GM19397 (cell line): ENCODE measurements at regions not wholly inside any gene's neighbourhood (a gene's known extent, or its start where the extent isn't known, plus 50 kb on each side); places are given as distances from the start of the nearest gene placed in this dataset.
"Not testable (repeated sequence)": the region's sequence is repeated elsewhere in the genome, so short reads cannot be mapped to it uniquely, and the experiment has no call there.

Experiments
- ATAC-seq: cut with Tn5 transposase; IDR thresholded peaks from one replicate; pipeline ENCODE4 v1.9.1; 2021; ENCODE audit warnings: mild to moderate bottlenecking, moderate library complexity; ENCODE audit not compliant: unreplicated experiment

DNA sequence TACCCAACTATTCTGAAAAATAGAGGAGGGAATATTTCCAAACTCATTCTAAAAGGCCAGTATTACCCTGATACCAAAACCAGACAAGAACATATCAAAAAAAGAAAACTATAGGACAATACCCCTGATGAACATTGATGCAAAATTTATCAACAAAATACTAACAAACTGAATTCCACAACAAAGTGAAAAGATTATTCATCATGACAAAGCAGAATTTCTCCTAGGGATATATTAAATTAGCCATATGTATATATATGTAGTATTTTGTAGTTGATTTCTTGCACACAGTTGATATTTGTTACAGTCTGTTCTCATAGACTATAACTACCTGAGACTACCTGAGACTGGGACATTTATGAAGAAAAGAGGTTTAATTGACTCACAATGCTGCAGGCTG lies 495.0 kb upstream of the SPRY2 start:
- no peak for ATAC-seq

DNA sequence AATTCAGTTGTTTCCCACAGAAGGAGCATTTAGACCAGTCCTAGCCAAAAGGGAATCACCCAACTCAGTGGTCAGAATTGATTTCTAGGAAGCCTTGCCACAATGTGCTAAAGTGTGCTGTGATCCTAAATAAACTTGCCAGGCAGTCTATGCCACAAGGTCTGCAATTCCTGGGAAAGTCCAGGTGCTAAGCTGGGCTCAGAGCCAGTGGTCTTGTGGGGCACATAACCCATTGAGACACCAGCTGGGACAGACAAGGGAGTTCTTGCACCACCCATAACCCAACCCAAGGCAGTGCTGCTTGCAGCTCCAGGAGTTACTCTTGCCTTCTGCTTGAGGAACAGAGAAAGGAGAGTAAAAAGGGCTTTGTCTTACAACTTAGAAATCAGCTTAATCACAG lies 489.5 kb upstream of the SPRY2 start:
- ATAC-seq: no peak

DNA sequence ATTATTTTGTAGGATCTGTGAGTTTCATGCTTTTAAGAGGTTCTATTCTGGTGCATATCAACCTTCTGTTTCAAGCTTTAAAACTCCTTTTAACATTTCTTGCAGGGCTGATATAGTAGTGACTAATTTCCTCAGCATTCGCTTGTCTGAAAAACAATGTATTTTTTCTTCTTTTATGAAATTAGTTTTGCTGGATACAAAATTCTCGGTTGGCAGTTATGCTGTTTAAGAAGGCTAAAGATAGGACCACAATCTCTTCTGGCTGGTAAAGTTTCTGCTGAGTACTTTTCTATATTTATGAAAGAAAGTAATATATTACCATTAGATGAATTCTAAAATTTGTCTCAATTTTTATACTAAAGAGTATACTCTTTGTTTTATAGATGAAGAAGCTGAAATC lies 487.8 kb upstream of the SPRY2 start:
- no peak for ATAC-seq

DNA sequence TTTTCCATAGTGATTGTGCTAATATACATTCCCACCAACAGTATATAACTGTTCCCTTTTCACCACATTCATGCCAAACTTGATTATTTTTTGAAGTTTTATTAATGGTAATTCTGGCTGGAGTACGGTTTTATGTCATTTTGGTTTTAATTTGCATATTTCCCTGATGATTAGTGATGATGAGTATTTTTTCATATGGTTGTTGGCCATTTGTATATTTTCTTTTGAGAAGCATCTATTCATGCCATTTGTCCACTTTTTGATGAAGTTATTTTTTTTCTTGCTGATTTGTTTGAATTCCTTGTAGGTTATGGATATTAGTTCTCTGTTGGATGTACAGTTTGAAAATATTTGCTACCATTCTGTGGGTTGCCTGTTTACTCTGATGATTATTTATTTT lies 484.4 kb upstream of the SPRY2 start:
- no peak for ATAC-seq

DNA sequence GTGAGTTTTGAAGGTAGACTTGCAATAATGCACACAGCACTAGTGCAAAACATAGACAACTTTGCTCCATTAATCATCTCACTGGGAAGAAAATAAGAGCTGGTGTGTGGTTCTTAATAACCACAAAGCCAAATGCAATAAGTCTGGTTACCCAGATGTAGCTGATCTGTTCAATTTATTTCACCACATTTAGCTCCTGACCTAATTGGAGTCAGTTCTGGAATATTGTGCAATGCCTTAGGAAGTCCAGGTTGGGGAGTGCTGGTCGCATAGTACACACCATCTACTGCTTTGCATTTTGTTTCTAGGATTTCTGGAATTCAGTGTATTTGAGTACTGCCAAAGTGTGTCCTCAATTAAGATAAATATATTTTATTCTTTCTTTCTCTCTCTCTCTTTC lies 483.3 kb upstream of the SPRY2 start:
- no peak for ATAC-seq

DNA sequence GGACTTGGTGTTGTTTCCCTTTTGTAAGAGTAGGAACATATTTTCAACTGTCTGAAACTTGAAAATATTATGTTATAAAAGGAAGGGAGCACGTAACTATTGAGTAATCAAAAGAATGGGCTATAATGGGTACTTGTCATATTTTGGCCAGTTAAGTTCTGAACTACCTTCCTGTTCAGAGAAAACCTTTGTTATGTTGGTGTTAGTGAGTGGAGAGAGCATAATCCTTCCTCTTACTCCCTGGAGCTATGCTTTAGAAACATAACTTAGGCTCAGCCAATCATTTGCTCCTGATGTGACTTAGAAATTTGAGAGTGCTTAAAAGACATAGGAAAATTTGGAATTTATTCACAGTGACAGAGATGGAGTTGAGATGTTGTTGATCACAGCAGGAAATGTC lies 482.5 kb upstream of the SPRY2 start:
- ATAC-seq: no peak

DNA sequence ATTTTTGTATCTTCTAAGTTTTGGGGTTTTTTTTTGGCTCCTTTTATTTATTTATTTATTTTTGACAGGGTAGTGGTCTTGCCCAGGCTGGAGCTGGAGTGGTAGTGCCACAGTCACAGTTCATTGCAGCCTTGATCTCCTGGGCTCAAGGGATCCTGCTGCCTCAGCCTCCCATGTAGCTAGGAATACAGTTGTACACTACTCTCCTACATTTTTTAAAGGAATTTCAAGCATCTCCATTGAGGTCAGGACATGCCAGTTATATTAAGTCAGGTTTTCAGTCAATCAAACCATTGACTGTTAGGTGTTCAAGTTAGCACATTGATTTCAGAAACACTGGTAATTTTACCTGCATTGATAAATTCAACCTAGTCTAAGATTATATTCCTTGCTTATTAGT lies 480.5 kb upstream of the SPRY2 start:
- no peak for ATAC-seq

DNA sequence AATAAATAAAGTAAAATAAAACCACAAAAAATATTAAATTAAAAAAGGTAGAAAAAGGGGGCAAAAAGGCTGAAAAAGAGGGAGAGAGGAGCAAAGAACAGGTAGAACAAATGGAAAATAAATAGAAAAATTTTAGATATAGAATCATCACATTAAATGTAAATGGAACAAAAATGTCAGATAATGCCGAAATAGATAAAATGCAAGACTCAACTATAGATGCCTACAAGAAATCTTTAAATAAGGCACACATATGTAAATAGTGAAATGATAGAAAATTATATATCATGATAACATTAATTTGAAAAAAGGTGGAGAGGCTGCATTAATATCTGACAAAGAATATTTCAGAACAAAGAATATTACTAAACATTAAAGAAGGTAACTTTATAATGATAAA lies 477.1 kb upstream of the SPRY2 start:
- ATAC-seq: no peak

DNA sequence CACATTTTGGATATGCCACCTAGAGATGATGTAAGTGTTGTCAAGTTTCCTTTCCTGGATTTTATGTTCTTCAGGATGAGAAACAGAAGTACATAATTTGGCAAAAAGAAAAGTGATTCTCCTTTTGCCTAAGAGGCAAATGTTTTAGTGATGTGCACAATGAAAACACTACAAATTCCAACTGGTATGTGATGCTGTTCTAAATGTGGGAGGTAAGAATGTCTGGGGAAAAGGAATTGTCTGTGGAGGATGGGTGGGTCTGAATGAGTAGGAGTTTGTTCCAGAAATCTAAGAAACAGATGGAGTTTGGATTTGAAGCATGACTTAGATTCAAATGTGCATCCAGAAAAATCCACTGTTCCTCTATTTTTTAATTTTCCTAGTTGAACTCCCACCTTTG lies 473.6 kb upstream of the SPRY2 start:
- ATAC-seq: no peak

DNA sequence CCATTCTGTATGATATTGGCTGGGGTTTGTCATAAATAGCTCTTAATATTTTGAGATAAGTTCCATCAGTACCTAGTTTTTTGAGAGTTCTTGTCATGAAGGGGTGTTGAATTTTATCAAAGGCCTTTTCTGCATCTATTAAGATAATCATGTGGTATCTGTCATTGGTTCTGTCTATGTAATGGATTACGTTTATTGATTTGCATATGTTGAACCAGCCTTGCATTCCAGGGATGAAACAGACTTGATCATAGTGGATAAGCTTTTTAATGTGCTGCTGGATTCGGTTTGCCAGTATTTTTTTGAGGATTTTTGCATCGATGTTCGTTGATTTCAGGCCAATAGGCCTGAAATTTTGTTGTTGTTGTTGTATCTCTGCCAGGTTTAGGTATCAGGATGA lies 469.4 kb upstream of the SPRY2 start:
- not testable (repeated sequence) for ATAC-seq

DNA sequence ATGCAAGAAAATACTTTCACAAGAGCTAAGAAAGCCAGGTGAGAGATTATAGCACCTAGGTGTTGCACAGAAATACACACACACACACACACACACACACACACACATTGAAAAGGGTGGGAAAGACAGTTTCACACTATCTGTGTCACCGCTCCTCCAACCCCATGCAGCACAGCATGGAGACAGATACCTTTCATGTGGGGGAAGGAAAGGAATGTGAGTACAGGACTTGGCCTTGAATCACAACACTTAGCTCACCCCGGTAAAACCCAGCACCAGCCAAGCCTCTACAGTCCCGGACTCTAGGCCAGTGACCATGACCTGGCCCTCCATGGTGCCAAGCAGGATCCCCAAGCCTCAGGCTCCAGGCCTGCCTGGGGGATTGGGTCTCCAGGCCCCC lies 462.0 kb upstream of the SPRY2 start:
- no peak for ATAC-seq

DNA sequence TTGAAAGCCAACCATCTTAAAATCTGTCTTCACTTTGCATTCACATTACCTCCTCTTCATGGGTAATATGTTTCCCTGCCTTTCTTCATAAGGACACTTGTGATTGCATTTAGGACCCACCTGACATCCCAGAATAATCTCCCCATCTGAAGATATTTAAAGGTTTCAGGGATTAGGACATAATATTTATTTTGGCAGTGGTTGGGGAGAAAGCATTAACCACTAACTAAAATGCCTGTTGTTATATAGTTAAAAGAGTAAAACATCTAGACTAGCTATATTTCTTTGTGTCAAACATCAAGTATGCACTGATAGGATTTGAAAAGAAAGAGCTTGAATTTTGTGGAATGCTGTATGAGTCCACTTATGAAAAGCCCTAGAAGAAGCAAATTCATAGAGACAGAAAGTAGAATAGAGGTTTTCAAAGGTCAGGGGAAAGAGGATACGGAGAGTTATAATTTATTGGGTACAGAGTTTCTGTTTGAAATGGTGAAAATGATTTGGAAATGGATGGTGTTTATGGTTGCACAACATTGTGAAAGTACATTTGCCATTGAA lies 457.7 kb upstream of the SPRY2 start:
- ATAC-seq: no peak

DNA sequence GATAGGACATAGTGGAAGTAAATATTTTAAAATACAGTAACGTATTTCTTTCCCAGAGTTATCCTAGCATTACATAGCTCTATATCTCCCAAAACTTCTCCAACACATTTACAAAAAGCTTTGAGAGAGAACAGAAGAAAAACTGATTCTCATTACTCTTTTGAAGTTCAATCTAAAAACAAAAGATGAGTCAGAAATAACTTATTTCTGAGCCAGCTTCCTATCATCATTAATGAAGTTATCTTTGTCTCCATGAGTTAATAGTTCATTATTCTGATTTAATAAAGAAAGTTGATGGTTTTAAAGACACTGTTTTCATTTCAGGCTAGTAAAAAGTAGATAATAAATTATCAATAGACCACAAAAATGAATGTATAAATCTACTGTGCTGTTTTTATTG lies 446.7 kb upstream of the SPRY2 start:
- no peak for ATAC-seq

DNA sequence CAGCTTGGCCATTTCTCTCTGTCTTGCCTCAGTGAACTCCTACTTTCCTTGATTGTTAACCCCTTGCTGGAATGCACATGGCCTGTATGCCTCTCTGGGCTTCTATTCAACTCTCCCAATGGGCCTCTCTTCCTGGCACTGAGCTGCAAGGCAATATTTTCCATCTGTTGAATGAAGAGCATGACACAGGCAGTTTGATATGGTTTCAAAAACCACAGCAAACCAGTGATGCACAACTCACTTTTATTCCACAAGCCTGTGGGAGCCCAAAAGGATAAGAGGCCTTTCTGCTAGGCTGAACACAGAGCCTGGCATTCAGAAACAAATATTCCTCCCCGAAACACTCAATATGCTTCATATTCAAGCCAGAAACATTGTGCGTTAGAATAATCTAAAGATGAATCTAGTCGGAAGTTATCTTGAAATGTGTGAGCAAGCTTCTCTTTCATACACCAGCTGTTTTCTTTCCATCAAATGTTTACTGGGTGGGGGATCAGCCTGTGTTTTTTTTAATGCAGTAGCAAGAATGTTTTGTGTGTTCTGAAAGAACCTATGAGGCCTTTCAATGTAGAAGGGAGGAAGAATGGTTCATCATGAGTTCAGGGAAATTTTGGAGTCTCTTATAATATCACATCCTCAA lies 443.1 kb upstream of the SPRY2 start:
- no peak for ATAC-seq

DNA sequence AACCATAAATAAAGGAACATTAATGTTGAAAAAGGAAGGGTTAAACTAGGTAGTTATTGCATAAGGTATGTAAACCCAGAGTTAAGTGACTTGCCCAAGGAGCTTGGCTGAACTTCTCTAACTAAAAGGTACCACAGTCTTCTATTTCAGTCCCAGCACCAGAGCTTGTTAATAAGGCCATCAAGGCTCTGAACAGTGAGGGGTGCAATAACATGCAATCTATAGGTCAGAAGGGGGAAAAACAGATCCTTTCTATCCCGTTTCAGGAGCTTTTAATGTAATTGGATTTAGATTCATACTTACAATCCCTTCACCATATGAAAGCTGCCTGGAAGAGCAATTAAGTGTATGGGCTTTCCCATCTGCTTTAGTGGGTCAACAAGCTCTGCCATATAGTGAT lies 441.5 kb upstream of the SPRY2 start:
- no peak for ATAC-seq

DNA sequence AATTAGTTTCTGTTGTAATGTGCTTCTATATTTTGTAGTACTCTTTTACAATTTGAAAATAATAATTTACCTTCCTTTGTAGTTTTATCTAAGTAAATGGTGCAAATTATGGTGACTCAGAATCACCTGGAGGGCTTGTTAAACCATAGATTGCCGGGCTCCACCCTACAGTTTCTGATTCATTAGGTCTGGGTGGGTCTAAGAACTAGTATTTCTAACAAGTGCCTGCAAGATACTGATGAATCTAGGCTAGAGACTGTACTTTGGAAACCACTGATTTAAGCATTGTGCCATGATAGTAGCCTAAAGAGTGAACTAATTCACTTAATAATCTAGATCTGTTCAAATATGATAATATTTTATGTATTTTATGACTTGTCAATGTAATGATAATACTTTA lies 437.4 kb upstream of the SPRY2 start:
- no peak for ATAC-seq

DNA sequence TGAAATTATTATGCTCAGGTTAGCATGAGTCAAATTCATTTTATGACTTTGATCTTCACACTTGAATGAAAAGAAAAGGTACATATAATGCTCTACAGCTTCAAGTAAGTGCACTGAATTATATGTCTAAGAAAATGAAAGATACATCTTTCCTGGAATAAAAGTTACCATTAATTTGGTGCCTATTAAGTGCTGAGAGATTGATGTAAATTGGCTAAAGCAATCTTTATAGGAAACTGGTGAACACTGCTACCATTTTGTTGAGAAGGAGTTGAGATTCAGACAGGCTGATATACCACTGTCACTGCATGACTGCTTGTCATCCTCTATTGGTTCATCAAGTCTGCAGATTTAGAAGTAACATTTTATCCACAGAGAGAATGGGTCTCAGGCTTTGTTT lies 416.8 kb upstream of the SPRY2 start:
- no peak for ATAC-seq

DNA sequence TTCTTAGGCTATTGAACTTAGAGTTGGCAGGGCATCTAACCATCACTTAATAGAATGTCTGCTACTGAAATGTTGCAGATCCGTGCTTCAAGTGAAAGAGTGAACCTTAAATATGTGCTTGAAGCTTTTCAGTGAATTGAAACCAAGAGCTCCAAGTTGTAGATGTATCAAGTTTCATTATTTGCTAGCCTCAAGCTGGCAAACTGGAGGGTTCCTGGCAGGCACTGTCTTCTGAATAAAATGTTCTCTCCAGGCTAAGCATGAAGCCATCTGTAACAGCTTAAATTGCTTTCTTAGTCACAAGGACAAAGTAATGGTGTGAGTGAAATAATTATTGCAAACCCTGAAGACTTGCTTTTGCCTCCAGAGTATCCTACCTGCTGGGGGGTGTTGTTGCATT lies 415.0 kb upstream of the SPRY2 start:
- no peak for ATAC-seq

DNA sequence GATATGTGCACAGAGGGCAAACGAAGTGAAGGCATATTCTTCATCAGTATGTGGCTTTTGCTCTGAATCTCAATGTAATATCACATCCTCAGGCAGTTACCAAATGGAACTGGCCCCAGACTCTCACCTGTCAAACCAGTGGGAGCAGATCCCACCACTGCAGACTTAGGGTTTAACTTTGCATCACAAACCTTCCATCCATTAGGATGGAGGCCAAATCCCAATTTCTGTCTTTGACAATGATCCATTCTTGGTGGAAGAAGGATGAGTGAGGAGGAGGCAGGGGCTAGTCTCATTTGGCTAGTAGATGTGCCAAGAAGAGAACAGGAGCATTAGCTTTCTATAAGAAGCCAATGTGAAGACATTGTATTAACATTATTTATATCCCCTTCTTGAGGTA lies 413.5 kb upstream of the SPRY2 start:
- ATAC-seq: no peak

DNA sequence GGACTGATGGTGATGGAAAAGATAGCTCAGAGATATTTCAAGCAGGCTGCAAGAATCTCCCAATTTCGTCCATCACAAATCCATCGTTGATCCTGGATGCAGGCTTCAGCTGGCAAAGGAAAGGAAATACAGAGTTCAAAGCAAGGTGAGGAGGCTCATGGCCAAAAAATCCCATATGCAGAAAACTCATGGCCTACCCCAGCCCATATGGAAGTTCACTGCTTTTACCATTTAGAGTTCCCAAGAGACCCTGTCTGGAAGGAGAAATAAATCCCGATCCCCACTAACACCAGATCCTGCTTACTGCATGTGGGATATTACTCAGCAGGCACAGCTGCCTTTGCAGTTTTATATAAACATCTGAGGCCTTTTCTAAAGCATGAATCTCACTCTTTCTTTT lies 412.9 kb upstream of the SPRY2 start:
- ATAC-seq: no peak

DNA sequence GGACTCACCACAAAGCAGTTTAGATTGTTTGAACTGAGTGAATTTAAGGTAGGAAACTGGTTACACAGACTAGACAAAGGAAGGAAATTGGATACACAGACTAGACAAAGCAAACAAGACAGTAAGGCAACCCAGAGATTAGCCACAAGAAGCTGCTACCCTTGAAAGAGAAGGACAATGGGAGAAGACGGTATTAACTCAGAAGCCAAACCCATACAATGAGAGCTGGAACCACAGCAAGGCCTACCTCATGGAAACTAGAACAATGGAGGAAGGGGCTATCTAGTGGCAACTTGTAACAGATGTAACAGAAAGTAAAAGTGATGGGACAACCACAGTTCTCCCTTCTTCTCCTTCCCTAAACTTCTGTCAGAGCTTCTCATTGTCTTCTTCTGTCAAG lies 410.9 kb upstream of the SPRY2 start:
- ATAC-seq: no peak

DNA sequence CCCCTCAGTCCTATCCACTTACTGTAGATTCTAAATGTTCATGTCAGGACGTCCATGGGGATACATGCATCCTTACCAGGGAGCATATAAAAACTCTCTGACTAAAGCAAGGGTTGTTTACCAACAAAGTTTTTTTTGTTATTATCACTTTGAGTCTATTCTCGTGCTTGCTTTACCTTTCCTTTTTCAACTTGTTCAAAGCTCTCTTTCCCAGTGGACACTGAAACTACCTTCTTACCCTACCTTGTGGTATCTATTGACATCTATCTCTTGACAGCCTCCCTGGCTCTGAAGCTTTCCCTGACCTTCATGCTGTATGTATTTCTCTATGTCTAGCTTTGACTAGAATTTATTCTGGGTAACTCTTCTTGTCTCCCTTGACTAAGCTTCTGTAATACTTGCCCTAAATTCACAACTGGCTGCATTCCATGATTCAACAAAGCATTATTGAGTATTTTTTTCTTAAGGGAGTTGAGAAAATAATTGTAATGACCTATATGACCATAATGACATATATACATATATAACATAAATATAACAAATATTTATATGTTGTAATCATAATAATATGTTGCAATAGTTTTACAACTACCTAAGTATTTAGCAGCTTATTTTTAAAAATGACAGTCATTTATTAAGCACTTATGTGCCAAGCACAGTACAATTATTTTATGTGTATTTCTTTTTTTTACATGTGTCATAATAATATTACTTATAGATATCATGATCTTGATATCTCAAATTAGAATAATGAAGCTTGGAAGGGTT lies 403.4 kb upstream of the SPRY2 start:
- no peak for ATAC-seq

DNA sequence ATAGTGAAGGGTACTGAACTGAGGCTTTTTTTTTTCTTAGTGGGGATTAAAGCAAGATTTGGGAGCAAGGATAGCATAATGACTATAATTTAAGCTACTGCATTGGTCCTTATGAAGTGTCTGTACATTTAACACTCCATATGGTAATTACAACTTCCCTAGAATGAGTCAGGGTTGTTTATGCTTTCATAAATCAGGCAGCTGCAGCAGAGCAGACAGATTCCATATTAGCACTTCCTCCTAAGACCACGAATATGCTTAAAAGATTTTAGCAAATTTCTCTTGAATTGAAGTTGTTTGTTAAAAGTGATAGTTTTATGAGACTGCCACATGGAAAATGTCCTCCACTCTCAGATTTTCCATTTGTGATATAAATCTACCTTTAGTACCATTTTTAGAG lies 401.1 kb upstream of the SPRY2 start:
- ATAC-seq: no peak
